Endothelial cell of umbilical vein (primary cell): ENCODE measurements at regions not wholly inside any gene's neighbourhood (a gene's known extent, or its start where the extent isn't known, plus 50 kb on each side); places are given as distances from the start of the nearest gene placed in this dataset.

Experiments used
- BruUV-seq: library from RNA; stranded (reverse); fragments of 400-500 nt; replicated peaks from 2 replicates; lab custom pipeline; 2021; lab: Mats Ljungman, UMichigan
- CTCF ChIA-PET: fragments of 300-600, 350-600 bp; sonication (Branson Sonifier 250); formaldehyde crosslinking; loops from one replicate; lab custom pipeline; 2021; ENCODE audit warnings: antibody characterized with exemption, inconsistent platforms; lab: Charles Lee
- POLR2A ChIA-PET: fragments of 300-600, 350-600 bp; sonication (Branson Sonifier 250); formaldehyde crosslinking; loops from one replicate; lab custom pipeline; 2021; ENCODE audit warnings: antibody characterized with exemption, inconsistent platforms; lab: Charles Lee
- DNase-seq: peaks from one replicate; pipeline ENCODE4 v3.0.0-alpha.2; 2011; ENCODE audit warnings: low read depth, low spot score
- FAIRE-seq: peaks from 2 replicates; lab custom pipeline; 2011; peaks lifted over from hg19 to GRCh38; lab: Jason Lieb, UNC
- H2AFZ ChIP-seq: 2 replicates; pipeline ENCODE4 v1.6.0; 2012; ENCODE audit warnings: low read depth, low read length, control low read depth, inconsistent platforms
- H3K27ac ChIP-seq: 2 replicates; pipeline ENCODE4 v1.5.1; 2011; ENCODE audit warnings: low read depth, mild to moderate bottlenecking, control low read depth, low read length, moderate library complexity; ENCODE audit not compliant: insufficient read depth
- H3K27me3 ChIP-seq, 2 experiments: 2 replicates each; pipeline versions ENCODE4 v1.6.0 to v1.6.1; 2011; ENCODE audit warnings: low read length in 2 of 2, mixed read lengths in 1 of 2; ENCODE audit not compliant: control insufficient read depth in 2 of 2, insufficient read depth in 2 of 2
- H3K36me3 ChIP-seq, 2 experiments: 2 replicates in 1 of 2; 3 replicates in 1 of 2; pipeline ENCODE4 v1.5.1; 2011; ENCODE audit warnings: low read length in 2 of 2, mild to moderate bottlenecking in 1 of 2, moderate library complexity in 1 of 2; ENCODE audit not compliant: control insufficient read depth in 2 of 2, insufficient read depth in 2 of 2; ENCODE audit errors: extremely low read depth in 1 of 2
- H3K4me1 ChIP-seq: 3 replicates; pipeline ENCODE4 v1.5.1; 2011; ENCODE audit warnings: mild to moderate bottlenecking, low read length; ENCODE audit not compliant: control insufficient read depth, insufficient read depth; ENCODE audit errors: extremely low read depth
- H3K4me2 ChIP-seq: 2 replicates; pipeline ENCODE4 v1.6.1; 2011; ENCODE audit warnings: low read length, control low read depth, mixed read lengths; ENCODE audit not compliant: insufficient read depth
- H3K4me3 ChIP-seq, 3 experiments: fragments of 200-600 bp in 1 of 3; sonication (generic), shearing (Covaris generic) in 1 of 3; replicated peaks in 1 of 3; 2 replicates each; pipeline ENCODE4 v1.5.1; 2011 to 2016; ENCODE audit warnings: control low read depth in 3 of 3, low read length in 3 of 3, mild to moderate bottlenecking in 2 of 3, inconsistent platforms in 1 of 3, low read depth in 1 of 3, moderate library complexity in 1 of 3; ENCODE audit not compliant: insufficient read depth in 1 of 3
- H3K79me2 ChIP-seq: 2 replicates; pipeline ENCODE4 v1.6.0; 2012; ENCODE audit warnings: low read length, inconsistent platforms; ENCODE audit not compliant: control insufficient read depth, insufficient read depth
- H3K9ac ChIP-seq: replicated peaks from 2 replicates; pipeline ENCODE3; 2011; ENCODE audit warnings: low read length, control low read depth; ENCODE audit not compliant: insufficient read depth; ENCODE audit errors: extremely low read depth
- H3K9me1 ChIP-seq: replicated peaks from 3 replicates; pipeline ENCODE4 v1.6.0; 2011; ENCODE audit warnings: mild to moderate bottlenecking, low read length; ENCODE audit not compliant: control insufficient read depth, insufficient read depth; ENCODE audit errors: extremely low read depth
- H3K9me3 ChIP-seq: replicated peaks from 2 replicates; pipeline ENCODE4 v1.5.1; 2012; ENCODE audit warnings: low read length, inconsistent platforms; ENCODE audit not compliant: control insufficient read depth, insufficient read depth
- H4K20me1 ChIP-seq: replicated peaks from 2 replicates; pipeline ENCODE3; 2011; ENCODE audit warnings: mild to moderate bottlenecking, low read length; ENCODE audit not compliant: control insufficient read depth, insufficient read depth; ENCODE audit errors: extremely low read depth
- EZH2 ChIP-seq: IDR thresholded peaks from 2 replicates; pipeline ENCODE4 v1.6.1; 2012; ENCODE audit warnings: borderline replicate concordance, low read depth, mild to moderate bottlenecking, moderate library complexity, low read length, inconsistent platforms; ENCODE audit not compliant: severe bottlenecking
- FOS ChIP-seq: IDR thresholded peaks from 2 replicates; pipeline ENCODE4 v1.6.1; 2011; ENCODE audit warnings: mild to moderate bottlenecking, low read length, moderate library complexity, borderline replicate concordance; ENCODE audit not compliant: insufficient read depth
- GATA2 ChIP-seq: IDR thresholded peaks from 2 replicates; pipeline ENCODE4 v1.7.0; 2011; ENCODE audit warnings: low read depth, mild to moderate bottlenecking, moderate library complexity, mixed read lengths, low read length; ENCODE audit not compliant: insufficient read length, insufficient read depth
- JUN ChIP-seq: IDR thresholded peaks from 2 replicates; pipeline ENCODE4 v1.6.1; 2011; ENCODE audit warnings: borderline replicate concordance, low read depth; ENCODE audit not compliant: insufficient read length, insufficient read depth
- MYC ChIP-seq: IDR thresholded peaks from one replicate; pipeline ENCODE4 v1.6.1; 2011; ENCODE audit warnings: mild to moderate bottlenecking, low read depth, low read length
- POLR2A ChIP-seq: IDR thresholded peaks from 2 replicates; pipeline ENCODE4 v1.6.1; 2012; ENCODE audit warnings: low read depth, mild to moderate bottlenecking, control low read depth, low read length
- POLR2AphosphoS5 ChIP-seq: IDR thresholded peaks from 2 replicates; pipeline ENCODE4 v1.6.1; 2012; ENCODE audit warnings: low read depth, mild to moderate bottlenecking, control low read depth, low read length, moderate library complexity; ENCODE audit not compliant: insufficient read depth
- dilution Hi-C: fragments of 300-500 bp; cut with MboI; formaldehyde crosslinking; loops from one replicate; pipeline ENCODE4 v1.15.0; 2019; ENCODE audit warnings: low sequenced_read_pairs; ENCODE audit not compliant: extremely low pct_ligation_motif_present
- intact Hi-C: fragments of 100-400 bp; cut with micrococcal nuclease; formaldehyde crosslinking; loops from one replicate; pipeline ENCODE4 v1.10.0; 2022
- TF ChIP-seq, protein P1 (sequence below): IDR thresholded peaks from 2 replicates; pipeline ENCODE4 v1.6.1; 2011; ENCODE audit not compliant: insufficient read depth, insufficient read length
- TF ChIP-seq, protein P2 (sequence below), 2 donors: IDR thresholded peaks; 1 replicate in 1 of 2; 2 replicates in 1 of 2; pipeline ENCODE4 v1.5.1; 2011; ENCODE audit warnings: low read length in 2 of 2, mild to moderate bottlenecking in 2 of 2, moderate library complexity in 2 of 2, control low read depth in 1 of 2, inconsistent platforms in 1 of 2, low read depth in 1 of 2; ENCODE audit not compliant: insufficient read depth in 1 of 2; ENCODE audit errors: extremely low read depth in 1 of 2

DNA sequence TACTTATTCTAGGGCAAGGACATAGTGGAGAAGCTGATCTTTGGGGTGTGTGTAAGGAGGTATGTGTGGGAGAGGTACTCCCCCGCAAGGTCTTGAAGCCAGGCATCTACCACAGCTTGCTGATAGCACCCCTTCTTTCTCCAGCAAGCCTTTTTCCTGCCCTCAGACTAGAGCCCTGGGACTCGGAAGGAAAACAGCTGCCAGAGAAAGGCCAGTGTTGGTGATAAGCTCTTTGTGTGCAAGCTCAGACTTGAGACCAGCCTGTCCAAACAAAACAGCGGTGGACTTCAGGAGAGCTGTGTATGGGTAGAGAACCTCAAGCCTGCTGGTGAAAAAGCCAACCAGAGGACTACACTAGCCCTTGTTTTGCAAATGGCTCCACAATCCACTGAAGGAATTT is 1028.6 kb downstream of the MCTP2 start:
- peak; percentile 93 for DNase-seq
- H3K36me3 ChIP-seq, result no peaks in the 10 kb centered on the region
- H2AFZ ChIP-seq, result no peak overlapping the region
- peaks cover 43% of the 10 kb centered on the region for H3K4me1 ChIP-seq
- dilution Hi-C loops (no loop called here), intact Hi-C loops (loop anchor here (1.0 to 10.0 kb wide), 25 partner anchors 32 to 1977 kb away; partner anchors contain the start of gene NR2F2)
- H3K9me1 ChIP-seq, result no peaks in the 10 kb centered on the region
- peak overlapping the region; percentile 89 for H3K27ac ChIP-seq
- no peak overlapping the region for H3K4me3 ChIP-seq
- H3K4me2 ChIP-seq, result peak overlapping the region; percentile 40
- ChIA-PET CTCF (interaction anchor here (0.8 to 2.5 kb wide), 43 partner anchors 11 to 1986 kb away, joined by 3 to 34 read pairs (median 5); partner anchors contain the start of gene NR2F2), POLR2A (interaction anchor here (0.5 to 1.8 kb wide), 8 partner anchors 31 to 1085 kb away, joined by 3 to 14 read pairs (median 6); partner anchors contain the start of gene NR2F2)
- H3K9me3 ChIP-seq, result no peaks in the 10 kb centered on the region
- no peaks in the 10 kb centered on the region for H3K79me2 ChIP-seq
- FAIRE-seq, result peak; percentile 87
- TF ChIP-seq MYC (no peak), JUN (no peak), GATA2 (no peak), POLR2A (no peak), EZH2 (no peak), POLR2AphosphoS5 (no peak), FOS (no peak)
- TF ChIP-seq, protein P1, sequence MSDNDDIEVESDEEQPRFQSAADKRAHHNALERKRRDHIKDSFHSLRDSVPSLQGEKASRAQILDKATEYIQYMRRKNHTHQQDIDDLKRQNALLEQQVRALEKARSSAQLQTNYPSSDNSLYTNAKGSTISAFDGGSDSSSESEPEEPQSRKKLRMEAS, result no peak
- TF ChIP-seq, protein P2, sequence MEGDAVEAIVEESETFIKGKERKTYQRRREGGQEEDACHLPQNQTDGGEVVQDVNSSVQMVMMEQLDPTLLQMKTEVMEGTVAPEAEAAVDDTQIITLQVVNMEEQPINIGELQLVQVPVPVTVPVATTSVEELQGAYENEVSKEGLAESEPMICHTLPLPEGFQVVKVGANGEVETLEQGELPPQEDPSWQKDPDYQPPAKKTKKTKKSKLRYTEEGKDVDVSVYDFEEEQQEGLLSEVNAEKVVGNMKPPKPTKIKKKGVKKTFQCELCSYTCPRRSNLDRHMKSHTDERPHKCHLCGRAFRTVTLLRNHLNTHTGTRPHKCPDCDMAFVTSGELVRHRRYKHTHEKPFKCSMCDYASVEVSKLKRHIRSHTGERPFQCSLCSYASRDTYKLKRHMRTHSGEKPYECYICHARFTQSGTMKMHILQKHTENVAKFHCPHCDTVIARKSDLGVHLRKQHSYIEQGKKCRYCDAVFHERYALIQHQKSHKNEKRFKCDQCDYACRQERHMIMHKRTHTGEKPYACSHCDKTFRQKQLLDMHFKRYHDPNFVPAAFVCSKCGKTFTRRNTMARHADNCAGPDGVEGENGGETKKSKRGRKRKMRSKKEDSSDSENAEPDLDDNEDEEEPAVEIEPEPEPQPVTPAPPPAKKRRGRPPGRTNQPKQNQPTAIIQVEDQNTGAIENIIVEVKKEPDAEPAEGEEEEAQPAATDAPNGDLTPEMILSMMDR (IDR thresholded peaks at IDR 0.05; ENCODE audit: extremely low read depth in 1 of 2, insufficient read depth in 1 of 2, low read depth in 1 of 2, low read length in 2 of 2), result no peak
- H4K20me1 ChIP-seq, result no peaks in the 10 kb centered on the region
- TSS peak; percentile 83 for BruUV-seq
- no peaks in the 10 kb centered on the region for H3K27me3 ChIP-seq
- H3K9ac ChIP-seq, result peak overlapping the region; percentile 69
